ENCODE measurements at regions not wholly inside any gene's neighbourhood (a gene's known extent, or its start where the extent isn't known, plus 50 kb on each side); places are given as distances from the start of the nearest gene placed in this dataset.

- no peak for TF ChIP-seq RFX5 (IDR thresholded peaks at IDR 0.05)
- TF ChIP-seq USF2 (IDR thresholded peaks at IDR 0.05) = no peak
- no peak for TF ChIP-seq HMGXB4 (CRISPR knock-in tag; IDR thresholded peaks at IDR 0.05; ENCODE audit: borderline replicate concordance)
- TF ChIP-seq RAD21 (conservative IDR thresholded peaks at IDR 0.05 in 1 of 2, IDR thresholded peaks at IDR 0.05 in 1 of 2) = no peak
- no peak for TF ChIP-seq REST (IDR thresholded peaks at IDR 0.05)
- TF ChIP-seq CTCF (IDR thresholded peaks at IDR 0.05) = no peak
Observed at GRCh38 chr10:8311526-8312070, 257.1 kb downstream of the GATA3 start.
